ENCODE measurements at regions not wholly inside any gene's neighbourhood (a gene's known extent, or its start where the extent isn't known, plus 50 kb on each side); places are given as distances from the start of the nearest gene placed in this dataset.

- TF ChIP-seq ZZZ3 (IDR thresholded peaks at IDR 0.05; ENCODE audit: control insufficient read depth, insufficient read length, low read depth) = no peak
- no peak for TF ChIP-seq MEF2B (IDR thresholded peaks at IDR 0.05; ENCODE audit: partially characterized antibody, poor library complexity, severe bottlenecking)
- no peak for TF ChIP-seq GATAD2B (conservative IDR thresholded peaks at IDR 0.05; ENCODE audit: low read depth)
- no peak for TF ChIP-seq RB1 (IDR thresholded peaks at IDR 0.05; ENCODE audit: borderline replicate concordance)
- TF ChIP-seq RFX5 (IDR thresholded peaks at IDR 0.05; ENCODE audit: low read depth, low read length) = no peak
- no peak for TF ChIP-seq E2F8 (IDR thresholded peaks at IDR 0.05; ENCODE audit: low read depth, partially characterized antibody)
- TF ChIP-seq JUND (IDR thresholded peaks at IDR 0.05; ENCODE audit: low read depth, low read length) = no peak
- TF ChIP-seq ZSCAN29 (IDR thresholded peaks at IDR 0.05) = no peak
- TF ChIP-seq CREM (IDR thresholded peaks at IDR 0.05; ENCODE audit: low read depth) = no peak
- TF ChIP-seq CBX5 (IDR thresholded peaks at IDR 0.05; ENCODE audit: low read depth) = no peak
- TF ChIP-seq CHD2 (IDR thresholded peaks at IDR 0.05; ENCODE audit: borderline replicate concordance, low read depth, low read length) = no peak
Measured at GRCh38 chr10:117781216-117781831, 238.8 kb downstream of the EMX2 start (continued).

- no peak for TF ChIP-seq SREBF1 (IDR thresholded peaks at IDR 0.05; ENCODE audit: low read length)
- no peak for TF ChIP-seq POLR2AphosphoS5 (IDR thresholded peaks at IDR 0.05; ENCODE audit: low read length)
- TF ChIP-seq ESRRA (IDR thresholded peaks at IDR 0.05; ENCODE audit: low read length) = no peak
- no peak for TF ChIP-seq KAT2A (conservative IDR thresholded peaks at IDR 0.05; ENCODE audit: control insufficient read depth, low read depth, low read length)
- TF ChIP-seq CBFB (IDR thresholded peaks at IDR 0.05; ENCODE audit: low read depth) = no peak
- TF ChIP-seq RELB (IDR thresholded peaks at IDR 0.05; ENCODE audit: low read depth) = no peak
- no peak for TF ChIP-seq WRNIP1 (IDR thresholded peaks at IDR 0.05; ENCODE audit: borderline replicate concordance, low read depth, low read length)
- TF ChIP-seq YY1 (IDR thresholded peaks at IDR 0.05; ENCODE audit: low read depth, low read length) = no peak
- no peak for TF ChIP-seq SUZ12 (IDR thresholded peaks at IDR 0.05; ENCODE audit: unreplicated experiment)
- no peaks in the 10 kb centered on the region for H3K36me3 ChIP-seq (ENCODE audit: control insufficient read depth in 2 of 2, insufficient read depth in 2 of 2, low read length in 1 of 2)
- no peak overlapping the region for H2AFZ ChIP-seq (ENCODE audit: control insufficient read depth, low read depth, low read length)
- CTCF ChIA-PET = interaction anchor here (0.6 to 0.7 kb wide), 2 partner anchors 677 to 1122 kb away, joined by 3 read pairs; no protein-coding TSS in a partner anchor
- no peak overlapping the region for H3K4me3 ChIP-seq
- no peaks in the 10 kb centered on the region for H3K4me1 ChIP-seq (ENCODE audit: control insufficient read depth, insufficient read depth, low read length)
- SMC1A ChIA-PET (ENCODE audit: uncharacterized antibody, unreplicated experiment) = no interaction called here
- no peak overlapping the region for H3K27ac ChIP-seq (ENCODE audit: control insufficient read depth, insufficient read depth)
- RAD21 ChIA-PET (ENCODE audit: unreplicated experiment) = no interaction called here
- H3K9ac ChIP-seq (ENCODE audit: control insufficient read depth, insufficient read depth, low read length) = no peak overlapping the region
- no peak for DNase-seq (ENCODE audit: low read depth, low spot score)
- no peaks in the 10 kb centered on the region for H4K20me1 ChIP-seq (ENCODE audit: control insufficient read depth, insufficient read depth)
- BruUV-seq (replicated peaks) = no TSS peak
- no peaks in the 10 kb centered on the region for H3K79me2 ChIP-seq (ENCODE audit: control insufficient read depth, insufficient read depth, low read length)
- no peak for FAIRE-seq
- 24% methylated on average over 5 of the region's 5 CpGs for WGBS (ENCODE audit: insufficient coverage, insufficient replicate concordance, low lambda C conversion rate, missing lambda C conversion rate)
- ATAC-seq = no peak
- intact Hi-C loops (cut with micrococcal nuclease; ENCODE audit: unreplicated experiment) = no loop called here
- no peaks in the 10 kb centered on the region; a peak in 1 of 4 replicates for H3K27me3 ChIP-seq (replicated peaks in 1 of 2; ENCODE audit: control insufficient read depth in 2 of 2, insufficient read depth in 2 of 2, low read length in 1 of 2)
- in situ Hi-C loops (cut with MboI) = no loop called here
- H3K9me3 ChIP-seq (replicated peaks; ENCODE audit: control insufficient read depth, insufficient read depth, low read length) = no peaks in the 10 kb centered on the region
- POLR2A ChIA-PET = no interaction called here
- no peak overlapping the region for H3K4me2 ChIP-seq (ENCODE audit: control insufficient read depth, insufficient read depth)
Measured at GRCh38 chr10:117782276-117782675, 239.7 kb downstream of the EMX2 start.

Data from GM12878 (cell line).